ENCODE measurements at regions not wholly inside any gene's neighbourhood (a gene's known extent, or its start where the extent isn't known, plus 50 kb on each side); places are given as distances from the start of the nearest gene placed in this dataset.

DNA sequence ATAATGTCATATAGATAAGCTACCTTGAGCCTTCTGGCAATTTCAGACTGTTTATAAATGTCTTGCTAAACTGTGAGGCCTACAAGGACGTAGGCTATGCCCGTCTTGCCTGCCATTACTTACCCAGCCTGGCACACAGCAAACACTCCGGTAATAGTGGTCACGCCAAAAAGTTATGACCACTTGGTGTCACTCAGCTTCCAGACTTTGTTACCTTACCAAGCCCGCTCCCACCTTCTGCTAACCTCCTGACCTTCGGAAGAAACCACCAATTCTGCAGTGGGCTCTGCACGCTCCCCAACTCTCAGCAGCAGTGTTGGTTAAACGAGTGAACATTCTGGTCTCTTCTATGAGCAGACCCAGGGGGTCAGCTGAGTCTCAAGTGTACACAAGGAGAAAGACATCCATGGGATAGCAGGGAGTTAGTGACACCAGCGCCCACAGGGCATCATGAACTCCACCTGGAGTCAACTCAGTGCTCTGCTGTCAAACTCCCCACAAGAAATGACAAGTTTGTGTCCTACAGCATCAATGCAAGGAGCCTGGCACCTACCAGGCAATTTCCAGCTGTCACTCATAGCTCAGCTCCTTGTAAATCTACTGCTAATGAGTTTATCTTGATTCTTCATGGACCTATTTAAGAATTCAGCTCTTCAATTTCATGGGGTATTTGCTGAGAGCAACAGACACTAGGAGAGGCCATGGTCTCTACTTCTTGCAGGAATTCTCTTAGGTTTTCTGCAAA, 119.9 kb downstream of the TTLL2 start:
- Mint-ChIP-seq H3K27me3 (ENCODE audit: insufficient read depth) (peaks cover 2% of the 10 kb centered on the region), H3K36me3 (ENCODE audit: low read depth) (no peaks in the 10 kb centered on the region), H3K4me3 (no peak overlapping the region), H3K4me1 (peaks cover 28% of the 10 kb centered on the region), H3K27ac (no peak overlapping the region), H3K9me3 (no peaks in the 10 kb centered on the region)
- Histone ChIP-seq H3K27ac (ENCODE audit: low read depth, low read length) (peak overlapping the region; percentile 51), H3K9ac (ENCODE audit: extremely low read depth, low read length, poor library complexity, severe bottlenecking) (no peak overlapping the region), H3K36me3 (ENCODE audit: control insufficient read depth, insufficient read depth, low read length) (no peaks in the 10 kb centered on the region), H3K4me1 (ENCODE audit: control insufficient read depth, insufficient read depth, low read length) (peaks cover 5% of the 10 kb centered on the region), H3K4me3 (ENCODE audit: low read length) (no peak overlapping the region), H3K9me3 (ENCODE audit: control insufficient read depth, low read length) (no peaks in the 10 kb centered on the region), H3K27me3 (ENCODE audit: control insufficient read depth, insufficient read depth, low read length, poor library complexity, severe bottlenecking) (no peaks in the 10 kb centered on the region)
- 91 to 93% methylated on average over 7 to 9 of the region's 9 CpGs for WGBS, 2 experiments (ENCODE audit: insufficient coverage in 1 of 2, insufficient read length in 1 of 2)
- TF ChIP-seq, protein P1, sequence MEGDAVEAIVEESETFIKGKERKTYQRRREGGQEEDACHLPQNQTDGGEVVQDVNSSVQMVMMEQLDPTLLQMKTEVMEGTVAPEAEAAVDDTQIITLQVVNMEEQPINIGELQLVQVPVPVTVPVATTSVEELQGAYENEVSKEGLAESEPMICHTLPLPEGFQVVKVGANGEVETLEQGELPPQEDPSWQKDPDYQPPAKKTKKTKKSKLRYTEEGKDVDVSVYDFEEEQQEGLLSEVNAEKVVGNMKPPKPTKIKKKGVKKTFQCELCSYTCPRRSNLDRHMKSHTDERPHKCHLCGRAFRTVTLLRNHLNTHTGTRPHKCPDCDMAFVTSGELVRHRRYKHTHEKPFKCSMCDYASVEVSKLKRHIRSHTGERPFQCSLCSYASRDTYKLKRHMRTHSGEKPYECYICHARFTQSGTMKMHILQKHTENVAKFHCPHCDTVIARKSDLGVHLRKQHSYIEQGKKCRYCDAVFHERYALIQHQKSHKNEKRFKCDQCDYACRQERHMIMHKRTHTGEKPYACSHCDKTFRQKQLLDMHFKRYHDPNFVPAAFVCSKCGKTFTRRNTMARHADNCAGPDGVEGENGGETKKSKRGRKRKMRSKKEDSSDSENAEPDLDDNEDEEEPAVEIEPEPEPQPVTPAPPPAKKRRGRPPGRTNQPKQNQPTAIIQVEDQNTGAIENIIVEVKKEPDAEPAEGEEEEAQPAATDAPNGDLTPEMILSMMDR (conservative IDR thresholded peaks at IDR 0.05), result no peak
- no peak for DNase-seq

DNA sequence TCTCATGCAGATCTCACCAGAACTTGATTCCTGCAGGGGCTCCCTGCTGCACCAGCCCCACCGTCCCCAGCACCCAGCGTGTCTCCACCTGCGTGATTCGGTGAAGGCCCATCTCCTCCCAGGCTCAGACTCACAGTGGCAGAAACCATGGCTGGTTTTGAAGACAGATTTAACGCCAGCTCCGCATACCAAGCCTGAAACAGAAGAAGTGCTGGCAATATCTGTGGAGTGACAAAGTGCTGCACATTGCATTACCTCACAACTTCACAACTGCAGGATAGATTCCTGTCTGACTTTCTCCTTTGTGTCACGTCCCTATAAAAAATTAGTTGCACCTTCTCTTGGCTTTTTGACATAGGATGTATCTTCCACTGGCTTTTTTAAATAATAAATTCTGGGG, 120.7 kb downstream of the TTLL2 start:
- Histone ChIP-seq H3K4me1 (ENCODE audit: control insufficient read depth, insufficient read depth, low read length) (peaks cover 5% of the 10 kb centered on the region), H3K9ac (ENCODE audit: extremely low read depth, low read length, poor library complexity, severe bottlenecking) (no peak overlapping the region), H3K4me3 (ENCODE audit: low read length) (no peak overlapping the region), H3K9me3 (ENCODE audit: control insufficient read depth, low read length) (no peaks in the 10 kb centered on the region), H3K36me3 (ENCODE audit: control insufficient read depth, insufficient read depth, low read length) (no peaks in the 10 kb centered on the region), H3K27ac (ENCODE audit: low read depth, low read length) (peak overlapping the region; percentile 10), H3K27me3 (ENCODE audit: control insufficient read depth, insufficient read depth, low read length, poor library complexity, severe bottlenecking) (no peaks in the 10 kb centered on the region)
- TF ChIP-seq, protein P1 (conservative IDR thresholded peaks at IDR 0.05), result no peak
- 67 to 76% methylated on average over 7 of the region's 7 CpGs for WGBS, 2 experiments (ENCODE audit: insufficient coverage in 1 of 2, insufficient read length in 1 of 2)
- Mint-ChIP-seq H3K27ac (no peak overlapping the region), H3K4me3 (no peak overlapping the region), H3K27me3 (ENCODE audit: insufficient read depth) (peaks cover 2% of the 10 kb centered on the region), H3K36me3 (ENCODE audit: low read depth) (no peaks in the 10 kb centered on the region), H3K9me3 (no peaks in the 10 kb centered on the region), H3K4me1 (peaks cover 28% of the 10 kb centered on the region)
- DNase-seq, result no peak

DNA sequence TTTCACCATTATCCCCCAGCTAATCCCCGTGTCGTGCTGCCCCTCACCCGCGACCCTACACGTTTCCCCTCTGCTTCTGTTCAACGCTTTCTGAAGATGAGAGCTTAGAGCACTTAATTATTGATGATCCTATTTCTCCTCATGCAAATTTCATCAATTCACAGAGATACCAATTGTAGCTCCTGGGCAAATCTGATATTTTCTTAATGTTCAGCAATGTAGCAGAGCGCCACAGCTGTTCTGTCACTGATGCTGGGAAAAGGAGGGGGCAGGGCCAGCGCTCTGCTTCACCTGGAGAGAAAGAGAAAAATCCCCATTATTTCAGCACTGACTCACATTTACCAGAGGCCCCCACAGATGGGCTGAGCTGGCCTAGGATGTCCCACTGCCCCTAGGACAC, 121.2 kb downstream of the TTLL2 start:
- WGBS, 2 experiments (ENCODE audit: insufficient coverage in 1 of 2, insufficient read length in 1 of 2), result 76 to 87% methylated on average over 6 to 8 of the region's 8 CpGs
- Histone ChIP-seq H3K4me3 (ENCODE audit: low read length) (no peak overlapping the region), H3K36me3 (ENCODE audit: control insufficient read depth, insufficient read depth, low read length) (no peaks in the 10 kb centered on the region), H3K27ac (ENCODE audit: low read depth, low read length) (no peak overlapping the region), H3K4me1 (ENCODE audit: control insufficient read depth, insufficient read depth, low read length) (peaks cover 5% of the 10 kb centered on the region), H3K9ac (ENCODE audit: extremely low read depth, low read length, poor library complexity, severe bottlenecking) (no peak overlapping the region), H3K27me3 (ENCODE audit: control insufficient read depth, insufficient read depth, low read length, poor library complexity, severe bottlenecking) (no peaks in the 10 kb centered on the region), H3K9me3 (ENCODE audit: control insufficient read depth, low read length) (no peaks in the 10 kb centered on the region)
- H3K4me1 Mint-ChIP-seq, result peaks cover 28% of the 10 kb centered on the region
- no peak for DNase-seq
- H3K9me3 Mint-ChIP-seq, result no peaks in the 10 kb centered on the region
- H3K4me3 Mint-ChIP-seq, result no peak overlapping the region
- no peaks in the 10 kb centered on the region for H3K36me3 Mint-ChIP-seq (ENCODE audit: low read depth)
- no peak overlapping the region for H3K27ac Mint-ChIP-seq
- TF ChIP-seq, protein P1 (conservative IDR thresholded peaks at IDR 0.05), result no peak
- peaks cover 2% of the 10 kb centered on the region for H3K27me3 Mint-ChIP-seq (ENCODE audit: insufficient read depth)

Measured in endodermal cell (in vitro differentiated cells).